GM12878 (cell line): ENCODE measurements at regions not wholly inside any gene's neighbourhood (a gene's known extent, or its start where the extent isn't known, plus 50 kb on each side); places are given as distances from the start of the nearest gene placed in this dataset.

Source experiments
- CUX1 ChIP-seq: IDR thresholded peaks from 2 replicates; pipeline ENCODE4 v1.6.1; 2012; ENCODE audit warnings: improper control_type of control experiment, low read depth, low read length; ENCODE audit not compliant: insufficient replicate concordance
- E4F1 ChIP-seq: fragments of 450-650 bp; IDR thresholded peaks from 2 replicates; pipeline ENCODE4 v1.6.1; 2018; ENCODE audit warnings: borderline replicate concordance, mild to moderate bottlenecking; ENCODE audit not compliant: partially characterized antibody
- HDAC2 ChIP-seq: fragments of 200-600 bp; sonication (generic); IDR thresholded peaks from 2 replicates; pipeline ENCODE4 v1.6.1; 2017
- IKZF2 ChIP-seq, 2 experiments: fragments of 450-650 bp; IDR thresholded peaks; 2 replicates each; pipeline ENCODE4 v1.6.1; 2017; ENCODE audit warnings: mild to moderate bottlenecking in 2 of 2, moderate library complexity in 2 of 2
- KAT2A ChIP-seq: conservative IDR thresholded peaks from 2 replicates; pipeline ENCODE4 v1.6.1; 2011; ENCODE audit warnings: low read depth, low read length; ENCODE audit not compliant: control insufficient read depth
- MEF2A ChIP-seq: IDR thresholded peaks from 2 replicates; pipeline ENCODE4 v1.6.1; 2011; ENCODE audit warnings: low read depth, mild to moderate bottlenecking, low read length, moderate library complexity; ENCODE audit not compliant: insufficient read depth
- NFXL1 ChIP-seq: fragments of 450-650 bp; IDR thresholded peaks from 2 replicates; pipeline ENCODE4 v1.6.1; 2017; ENCODE audit warnings: antibody characterized with exemption, mild to moderate bottlenecking, borderline replicate concordance
- PML ChIP-seq: IDR thresholded peaks from 2 replicates; pipeline ENCODE4 v1.6.1; 2012; ENCODE audit warnings: low read length, inconsistent platforms
- REST ChIP-seq: IDR thresholded peaks from 2 replicates; pipeline ENCODE4 v1.6.1; 2012; ENCODE audit warnings: mild to moderate bottlenecking, low read depth, low read length
- RUNX3 ChIP-seq: IDR thresholded peaks from 2 replicates; pipeline ENCODE4 v1.6.1; 2012; ENCODE audit warnings: low read length, inconsistent platforms
- SIX5 ChIP-seq: IDR thresholded peaks from 2 replicates; pipeline ENCODE4 v1.6.1; 2011; ENCODE audit warnings: mild to moderate bottlenecking, low read depth, low read length, moderate library complexity; ENCODE audit not compliant: severe bottlenecking
- SPI1 ChIP-seq: IDR thresholded peaks from 2 replicates; pipeline ENCODE4 v1.6.1; 2011; ENCODE audit warnings: low read depth, mild to moderate bottlenecking, low read length, moderate library complexity, borderline replicate concordance; ENCODE audit not compliant: insufficient read depth
- TBL1XR1 ChIP-seq: IDR thresholded peaks from 2 replicates; pipeline ENCODE4 v1.6.1; 2012; ENCODE audit warnings: low read depth, low read length, improper control_type of control experiment
- TCF7 ChIP-seq: IDR thresholded peaks from 2 replicates; pipeline ENCODE4 v1.6.1; 2014; ENCODE audit warnings: antibody characterized with exemption, borderline replicate concordance
- ZNF384 ChIP-seq: IDR thresholded peaks from 2 replicates; pipeline ENCODE4 v1.6.1; 2012; ENCODE audit warnings: low read depth, mild to moderate bottlenecking, low read length, improper control_type of control experiment, borderline replicate concordance
- TF ChIP-seq, protein P1 (sequence below): IDR thresholded peaks from 2 replicates; pipeline ENCODE4 v1.6.1; 2012; ENCODE audit warnings: low read depth, low read length, improper control_type of control experiment
- TF ChIP-seq, protein P2 (sequence below): fragments of 450-650 bp; IDR thresholded peaks from 2 replicates; pipeline ENCODE4 v1.6.1; 2014; ENCODE audit warnings: mild to moderate bottlenecking

- TF ChIP-seq REST: no peak
- TF ChIP-seq SPI1: peak; percentile 15; the same call in 1 of the 2 replicates
- no peak for TF ChIP-seq KAT2A
- TF ChIP-seq TBL1XR1: no peak
- TF ChIP-seq PML: 0 out of 2 replicates have a peak, but pooled peaks have one; percentile 43
- TF ChIP-seq TCF7: peak; percentile 71
- TF ChIP-seq NFXL1: no peak
- TF ChIP-seq RUNX3: peak; percentile 73
- no peak for TF ChIP-seq HDAC2
- no peak for TF ChIP-seq CUX1
- no peak for TF ChIP-seq IKZF2 (IDR thresholded peaks at IDR 0.05)
- TF ChIP-seq ZNF384: no peak
- TF ChIP-seq, protein P1, sequence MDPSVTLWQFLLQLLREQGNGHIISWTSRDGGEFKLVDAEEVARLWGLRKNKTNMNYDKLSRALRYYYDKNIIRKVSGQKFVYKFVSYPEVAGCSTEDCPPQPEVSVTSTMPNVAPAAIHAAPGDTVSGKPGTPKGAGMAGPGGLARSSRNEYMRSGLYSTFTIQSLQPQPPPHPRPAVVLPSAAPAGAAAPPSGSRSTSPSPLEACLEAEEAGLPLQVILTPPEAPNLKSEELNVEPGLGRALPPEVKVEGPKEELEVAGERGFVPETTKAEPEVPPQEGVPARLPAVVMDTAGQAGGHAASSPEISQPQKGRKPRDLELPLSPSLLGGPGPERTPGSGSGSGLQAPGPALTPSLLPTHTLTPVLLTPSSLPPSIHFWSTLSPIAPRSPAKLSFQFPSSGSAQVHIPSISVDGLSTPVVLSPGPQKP: no peak
- no peak for TF ChIP-seq E4F1
- TF ChIP-seq, protein P2, sequence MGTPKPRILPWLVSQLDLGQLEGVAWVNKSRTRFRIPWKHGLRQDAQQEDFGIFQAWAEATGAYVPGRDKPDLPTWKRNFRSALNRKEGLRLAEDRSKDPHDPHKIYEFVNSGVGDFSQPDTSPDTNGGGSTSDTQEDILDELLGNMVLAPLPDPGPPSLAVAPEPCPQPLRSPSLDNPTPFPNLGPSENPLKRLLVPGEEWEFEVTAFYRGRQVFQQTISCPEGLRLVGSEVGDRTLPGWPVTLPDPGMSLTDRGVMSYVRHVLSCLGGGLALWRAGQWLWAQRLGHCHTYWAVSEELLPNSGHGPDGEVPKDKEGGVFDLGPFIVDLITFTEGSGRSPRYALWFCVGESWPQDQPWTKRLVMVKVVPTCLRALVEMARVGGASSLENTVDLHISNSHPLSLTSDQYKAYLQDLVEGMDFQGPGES: no peak
- no peak for TF ChIP-seq SIX5
- TF ChIP-seq MEF2A: peak; percentile 95
Observed at GRCh38 chr4:144316869-144317268, 176.4 kb upstream of the GYPA start (continued).
